ENCODE measurements at regions not wholly inside any gene's neighbourhood (a gene's known extent, or its start where the extent isn't known, plus 50 kb on each side); places are given as distances from the start of the nearest gene placed in this dataset.

DNA sequence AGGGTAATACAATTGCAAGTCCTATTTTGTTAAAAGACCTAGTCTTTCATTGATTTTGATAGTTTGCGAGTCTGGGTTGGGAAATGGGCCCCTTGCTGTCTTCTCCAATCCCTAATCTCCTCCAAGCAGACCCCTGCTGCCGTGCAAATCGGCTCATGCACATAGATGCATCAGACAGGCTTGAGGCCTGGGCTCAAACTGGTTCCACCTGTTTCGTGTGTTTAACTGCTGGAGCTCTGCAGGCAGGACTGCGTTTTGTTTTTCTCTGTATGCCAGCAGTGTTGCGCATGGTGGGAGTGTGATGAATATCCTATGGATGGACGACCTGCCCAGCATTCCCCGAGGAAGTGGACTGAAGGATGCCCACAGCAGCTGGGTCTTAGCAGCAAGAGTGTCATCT is 133.9 kb downstream of the PDGFRA start:
- TF ChIP-seq CTCF (IDR thresholded peaks at IDR 0.05) (no peak), POLR2A (IDR thresholded peaks at IDR 0.05) (no peak), EP300 (IDR thresholded peaks at IDR 0.05) (no peak)

All from tibial nerve (tissue), 4 donors.